HG03108 (cell line): ENCODE measurements at regions not wholly inside any gene's neighbourhood (a gene's known extent, or its start where the extent isn't known, plus 50 kb on each side); places are given as distances from the start of the nearest gene placed in this dataset.
A peak's percentile ranks its signal among the peaks of the same experiment; 100 is the strongest.
"Not testable (repeated sequence)": the region's sequence is repeated elsewhere in the genome, so short reads cannot be mapped to it uniquely, and the experiment has no call there.

Source experiments
- ATAC-seq: cut with Tn5 transposase; IDR thresholded peaks from one replicate; pipeline ENCODE4 v1.9.1; 2021; ENCODE audit warnings: moderate library complexity; ENCODE audit not compliant: unreplicated experiment

DNA sequence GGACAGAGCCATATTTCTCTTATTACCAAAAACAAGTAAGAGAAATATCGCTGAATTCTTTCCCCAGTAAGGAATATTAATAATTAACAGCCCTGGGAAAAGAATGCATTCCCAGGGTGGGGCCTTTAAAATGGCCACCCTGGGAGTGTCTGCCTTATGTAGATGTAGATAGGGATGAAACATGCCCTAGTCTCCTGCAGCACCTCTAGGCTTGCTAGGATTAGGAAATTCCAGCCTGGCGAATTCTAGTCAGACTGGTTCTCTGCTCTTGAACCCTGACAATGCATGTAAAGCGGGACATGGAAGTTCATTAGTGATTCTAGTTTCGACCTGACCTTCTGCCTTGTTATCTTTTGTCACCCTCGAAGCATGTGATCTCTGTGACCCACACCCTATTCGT is 405.2 kb upstream of the MAP2 start:
- ATAC-seq, result not testable (repeated sequence)

DNA sequence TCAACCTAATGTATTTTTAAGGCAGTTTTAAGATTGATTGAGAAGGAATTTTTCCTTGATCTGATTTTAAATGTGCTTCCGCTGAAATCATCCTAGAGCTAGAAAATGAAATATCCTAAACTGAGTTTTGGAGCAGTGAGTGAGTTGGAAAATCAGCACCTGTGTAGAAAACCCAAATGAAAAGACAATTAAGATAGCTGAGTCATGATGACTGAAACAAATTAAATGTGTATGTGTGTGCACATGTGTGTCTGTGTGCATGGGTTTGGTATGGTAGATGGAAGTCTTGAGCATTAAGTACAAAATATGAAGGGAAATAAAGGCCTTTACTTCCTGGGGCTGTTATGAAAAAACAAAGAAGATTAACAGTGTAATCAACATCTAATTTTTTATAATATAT is 394.6 kb upstream of the MAP2 start:
- no peak for ATAC-seq

DNA sequence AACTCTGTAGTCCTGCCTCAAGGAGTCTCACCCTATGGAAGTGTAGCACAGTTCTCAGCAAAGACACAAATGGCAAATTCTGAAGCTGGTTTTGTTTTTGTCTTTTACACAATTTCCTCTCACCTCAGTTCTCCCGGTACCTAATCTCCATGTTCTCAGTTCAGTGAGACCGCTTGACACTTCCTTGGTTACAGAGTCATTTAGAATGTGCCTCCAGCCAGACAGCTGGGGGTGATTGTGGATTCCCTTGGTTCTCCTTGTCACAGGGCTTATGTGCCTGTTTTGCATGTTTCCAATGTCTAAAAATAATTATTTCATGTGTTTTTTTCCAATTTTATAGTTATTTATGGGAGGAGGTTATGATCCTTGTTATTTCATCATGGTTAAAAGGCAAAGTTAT is 379.5 kb upstream of the MAP2 start:
- ATAC-seq, result no peak

DNA sequence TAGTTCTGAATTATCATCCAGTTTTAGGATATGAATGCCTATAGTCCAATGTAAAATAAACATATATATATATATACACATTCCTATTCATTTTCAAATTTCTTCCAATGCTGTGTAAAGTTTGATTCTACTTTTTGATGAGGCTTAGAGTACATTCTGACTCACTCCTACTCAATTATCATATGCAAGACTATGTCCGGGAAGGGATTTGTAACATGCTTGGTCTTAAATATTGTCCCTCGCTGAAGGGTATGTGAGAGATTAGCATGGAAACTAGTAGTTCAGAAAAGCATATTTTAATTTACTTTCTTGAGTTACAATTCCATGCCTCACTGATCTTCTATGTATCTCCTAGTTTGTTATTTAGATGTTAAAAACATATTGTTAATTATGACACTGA is 377.7 kb upstream of the MAP2 start:
- no peak for ATAC-seq

DNA sequence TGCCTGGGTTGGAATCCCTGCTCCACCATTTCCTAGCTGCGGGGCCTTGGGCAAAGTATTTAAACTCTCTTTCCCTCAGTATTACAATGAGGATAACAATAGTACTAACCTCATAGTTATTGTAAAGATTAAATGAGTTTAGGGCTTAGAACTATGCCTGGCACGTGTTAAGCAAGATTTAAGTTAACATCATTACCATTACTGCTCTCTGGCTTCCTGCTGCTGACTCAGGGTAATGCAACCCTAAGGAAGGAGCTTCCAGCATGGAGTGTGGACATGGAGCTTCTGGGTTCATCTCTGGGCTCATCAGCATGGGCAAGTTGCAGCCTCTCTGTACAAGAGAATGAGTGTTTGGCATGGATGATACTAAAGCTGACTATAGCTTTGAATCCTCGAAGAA is 374.2 kb upstream of the MAP2 start:
- no peak for ATAC-seq

DNA sequence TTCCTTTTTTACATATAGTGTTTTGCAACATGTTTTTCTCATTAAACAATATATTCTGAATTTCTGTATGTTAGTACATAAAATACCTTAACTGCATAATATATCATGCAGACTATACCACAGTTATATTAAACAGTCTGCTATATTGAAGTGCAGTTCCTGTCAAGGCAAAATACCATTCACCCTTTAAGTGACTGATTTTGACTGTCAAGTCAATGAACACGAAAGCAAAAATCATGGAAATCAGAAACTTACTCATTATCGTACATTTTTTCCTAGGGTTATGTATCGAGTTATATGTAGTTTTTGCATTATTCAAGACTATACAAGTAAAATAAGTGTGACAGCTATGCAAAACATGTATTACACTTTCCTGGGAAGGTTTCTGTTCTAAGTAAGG is 361.6 kb upstream of the MAP2 start:
- no peak for ATAC-seq

DNA sequence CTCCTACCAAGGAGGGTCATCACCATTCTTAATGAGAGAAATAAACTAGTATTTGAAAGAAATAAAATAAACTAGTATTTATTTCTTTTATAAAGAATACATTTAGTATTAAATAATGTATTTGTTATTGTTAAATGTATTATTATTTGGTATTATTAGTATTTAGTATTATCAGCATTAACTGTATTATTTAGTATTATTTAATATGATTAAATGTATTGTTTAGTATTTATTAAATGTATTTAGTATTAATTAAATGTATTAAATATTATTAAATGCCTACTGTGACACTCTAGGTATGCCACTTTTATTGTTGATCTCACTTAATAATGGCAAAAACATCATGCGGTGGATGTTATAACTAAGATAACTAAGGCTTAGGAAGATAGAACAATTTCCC is 353.6 kb upstream of the MAP2 start:
- ATAC-seq, result no peak

DNA sequence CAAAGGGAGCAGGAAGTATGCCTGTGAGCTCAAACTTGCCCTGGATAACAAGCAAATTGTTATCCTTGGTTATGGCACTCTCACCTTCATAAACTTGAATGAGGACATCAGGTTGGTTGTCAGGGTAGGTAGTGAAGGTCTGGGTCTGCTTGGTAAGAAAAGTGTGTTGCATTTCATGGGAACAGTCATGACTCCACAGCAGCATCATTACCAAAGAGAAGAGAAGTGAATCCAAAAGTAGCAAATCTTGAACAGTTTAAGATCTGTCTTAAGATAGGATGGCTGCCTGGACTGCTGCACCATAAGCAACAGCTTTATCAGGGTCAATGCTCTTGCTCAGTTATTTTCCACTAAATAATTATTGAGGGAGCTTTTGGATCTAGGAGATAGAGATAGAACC is 350.7 kb upstream of the MAP2 start:
- ATAC-seq, result no peak

DNA sequence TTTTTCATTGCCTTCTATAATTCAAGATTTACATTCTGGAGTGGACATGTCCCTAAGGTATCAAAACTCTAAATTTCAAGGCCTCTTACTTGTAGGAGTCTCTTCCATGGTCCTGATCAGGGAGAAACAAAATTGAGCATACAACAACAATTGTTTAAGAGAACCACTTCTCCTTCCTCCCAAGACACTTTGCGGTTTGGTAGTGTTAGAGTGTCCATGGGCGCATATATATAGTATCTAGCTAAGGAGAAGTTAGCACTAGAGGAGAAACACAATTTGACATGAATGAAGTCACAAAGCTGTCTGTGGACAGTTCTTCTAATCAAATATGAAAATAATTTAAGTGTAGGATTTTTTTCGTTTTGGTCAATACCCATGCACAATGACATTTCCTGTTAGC is 349.1 kb upstream of the MAP2 start:
- no peak for ATAC-seq

DNA sequence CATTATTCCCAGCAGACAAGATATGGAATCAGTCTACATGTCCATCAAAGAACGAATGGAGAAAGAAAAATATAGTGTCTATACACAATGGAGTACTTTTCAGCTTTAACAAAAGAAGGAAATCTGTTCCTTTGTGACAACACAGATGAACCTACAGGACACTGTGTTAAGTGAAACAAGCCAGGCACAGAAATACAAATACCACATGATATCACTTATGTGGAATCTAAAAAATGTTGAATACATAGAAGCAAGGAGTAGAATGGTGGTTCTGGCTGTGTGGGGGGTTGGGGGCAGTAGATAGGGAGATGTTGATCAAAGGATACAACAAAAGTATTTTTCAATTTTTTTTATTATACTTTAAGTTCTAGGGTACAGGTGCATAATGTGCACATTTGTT is 347.7 kb upstream of the MAP2 start:
- ATAC-seq, result no peak

DNA sequence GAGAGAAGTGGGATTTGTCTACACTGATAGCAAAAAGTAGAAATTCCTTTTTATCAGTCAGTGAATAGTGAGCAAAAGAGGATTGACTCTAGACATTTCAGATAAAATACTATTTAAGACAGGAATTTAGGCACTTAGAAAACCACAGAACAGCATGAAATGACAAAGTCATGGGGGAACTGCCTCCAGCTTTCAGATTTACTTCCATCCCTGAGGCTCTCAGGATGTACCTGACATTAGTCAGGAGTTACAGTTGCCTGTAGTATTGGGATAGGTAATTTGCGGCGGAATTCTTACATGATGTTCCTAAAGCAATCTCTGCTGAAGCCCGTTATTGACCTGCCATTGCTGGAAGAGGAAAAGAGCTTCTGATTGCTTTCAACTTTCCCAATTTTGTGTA is 337.1 kb upstream of the MAP2 start:
- no peak for ATAC-seq

DNA sequence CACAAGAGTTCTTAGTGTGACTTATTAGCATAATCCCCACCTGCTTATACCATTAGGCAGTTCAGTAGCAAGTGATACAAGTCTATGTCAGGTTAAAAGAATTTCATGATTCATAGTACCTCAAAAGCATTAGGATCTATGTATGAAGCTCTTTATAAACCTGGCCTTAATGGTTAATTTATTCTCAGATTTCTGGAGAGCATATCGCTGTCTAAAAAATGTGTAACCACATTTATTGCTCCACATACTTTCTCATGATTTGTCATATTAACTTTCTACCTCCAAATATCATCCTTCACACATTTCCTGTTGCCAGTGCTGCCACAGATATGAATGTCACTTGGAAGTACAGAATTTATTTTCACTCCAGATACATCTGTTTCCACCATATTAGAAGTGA is 332.8 kb upstream of the MAP2 start:
- no peak for ATAC-seq

DNA sequence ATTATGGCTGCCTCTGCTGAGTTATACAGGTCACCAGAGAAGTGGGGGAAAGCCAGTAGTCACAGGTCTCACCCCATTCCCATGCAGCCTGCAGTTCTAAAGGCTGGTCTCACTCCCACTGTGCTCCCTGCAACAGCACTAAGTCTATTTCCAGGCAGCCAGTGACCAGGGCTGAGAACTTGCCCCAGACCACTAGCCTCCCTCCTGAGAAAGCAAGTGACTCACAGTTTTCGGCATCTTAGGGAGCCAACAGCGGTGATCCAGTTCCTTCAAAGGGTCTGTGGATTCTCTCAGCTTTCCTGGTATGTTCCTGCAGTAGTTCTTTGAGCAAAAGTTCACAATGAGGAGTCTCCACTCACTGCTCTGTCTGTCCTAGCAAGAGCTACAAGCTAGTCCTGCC is 329.6 kb upstream of the MAP2 start:
- ATAC-seq, result no peak

DNA sequence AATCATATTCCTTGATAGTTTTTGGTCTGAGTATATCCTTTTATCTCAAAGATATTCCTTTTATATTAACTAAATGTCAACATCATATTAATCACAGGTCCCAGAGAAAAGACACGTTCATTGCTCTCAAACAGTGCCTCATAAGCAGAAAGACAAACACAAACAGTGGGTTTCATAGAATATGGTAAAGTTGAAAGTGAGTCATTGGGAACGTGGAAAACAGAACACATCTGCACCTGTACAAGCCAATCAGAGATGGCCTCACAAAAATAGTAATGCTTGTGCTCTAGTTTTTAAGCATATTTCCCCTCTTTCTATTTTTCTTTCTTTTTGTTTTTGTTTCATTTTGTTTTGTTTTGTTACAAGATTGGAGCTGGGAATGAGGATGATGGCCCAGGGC is 328.4 kb upstream of the MAP2 start:
- ATAC-seq, result no peak

DNA sequence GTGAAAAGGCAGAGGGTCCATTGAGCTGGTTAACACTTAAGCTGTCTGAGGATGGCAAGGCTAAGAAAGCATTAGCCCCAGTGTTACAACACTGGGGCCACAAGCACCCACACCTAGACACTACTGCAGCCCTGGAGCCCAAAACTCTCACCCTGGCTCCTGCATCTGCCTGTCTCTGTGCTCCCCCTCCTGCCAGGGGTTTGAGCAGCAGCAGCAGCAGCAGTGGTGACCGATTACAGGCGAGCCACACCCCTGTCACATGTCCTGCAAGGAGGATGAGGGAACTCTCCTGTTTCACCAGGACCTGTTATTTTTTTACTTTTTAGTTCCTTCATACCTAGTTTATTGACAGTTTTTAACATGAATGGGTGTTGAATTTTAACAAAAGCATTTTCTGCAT is 326.7 kb upstream of the MAP2 start:
- ATAC-seq, result no peak

DNA sequence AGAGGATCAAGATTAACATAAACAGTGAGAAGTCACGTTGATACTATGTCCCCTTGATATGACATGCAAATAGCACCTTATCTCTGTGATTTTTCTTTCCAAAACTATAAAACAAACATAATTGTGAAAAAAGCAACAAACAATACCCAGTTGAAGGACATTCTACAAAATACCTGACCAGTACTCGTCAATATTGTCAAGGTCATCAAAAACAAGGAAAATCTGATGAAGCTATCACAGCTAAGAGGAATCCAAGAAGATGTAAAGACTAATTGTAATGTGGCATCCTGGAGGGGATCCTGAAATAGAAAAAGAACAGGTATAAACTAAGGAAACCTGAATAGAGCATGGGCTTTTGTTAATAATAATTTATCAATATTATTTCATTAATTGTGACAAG is 321.5 kb upstream of the MAP2 start:
- no peak for ATAC-seq

DNA sequence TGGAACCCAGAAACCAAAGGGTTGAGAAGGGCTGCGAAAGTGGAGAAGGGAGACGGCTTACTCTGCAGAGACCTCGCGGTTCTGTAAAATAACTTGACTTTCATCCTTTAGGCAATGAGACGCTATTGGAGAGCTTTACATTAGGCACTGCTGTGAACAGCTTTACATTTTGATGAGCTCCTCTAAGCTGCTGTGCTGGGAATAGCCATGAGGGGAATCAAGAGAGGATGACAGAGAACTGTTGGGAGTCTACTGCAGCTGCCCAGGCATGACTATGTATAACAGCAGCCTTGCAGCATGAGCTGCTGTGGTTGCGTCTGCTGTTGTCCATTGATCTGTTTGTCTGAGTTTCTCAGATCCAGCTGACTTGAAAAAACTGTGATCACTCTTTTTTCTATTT is 310.8 kb upstream of the MAP2 start:
- no peak for ATAC-seq

DNA sequence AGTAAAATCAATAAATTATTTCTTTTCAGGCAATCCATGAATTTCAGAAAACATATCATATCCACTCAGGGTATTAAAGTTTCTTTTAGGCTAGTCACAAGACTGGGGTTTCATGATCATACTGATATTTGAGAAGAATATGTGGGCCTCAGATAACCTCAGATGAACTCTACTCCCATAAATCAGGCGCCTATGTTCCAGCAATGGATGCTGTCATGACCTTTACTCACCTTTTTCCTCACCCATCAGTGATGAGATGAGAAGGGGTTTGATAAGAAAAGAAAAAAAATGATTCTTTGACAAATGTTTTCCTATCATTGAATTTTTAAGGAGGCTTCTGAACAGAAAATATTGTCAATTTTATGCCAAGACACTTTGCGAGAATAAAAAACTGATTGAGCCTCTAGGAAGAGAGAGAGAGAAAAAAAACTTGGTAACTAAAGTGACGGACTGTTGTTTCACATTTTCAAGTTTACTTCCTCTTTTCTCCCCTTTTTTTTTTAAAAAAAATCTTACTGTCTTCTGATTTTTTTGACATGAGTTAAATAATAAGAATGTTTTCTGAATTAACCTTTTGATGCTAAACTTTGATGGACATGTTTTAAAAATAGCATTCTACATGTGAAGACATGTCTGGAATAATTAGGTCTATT is 309.1 kb upstream of the MAP2 start:
- ATAC-seq, result no peak

DNA sequence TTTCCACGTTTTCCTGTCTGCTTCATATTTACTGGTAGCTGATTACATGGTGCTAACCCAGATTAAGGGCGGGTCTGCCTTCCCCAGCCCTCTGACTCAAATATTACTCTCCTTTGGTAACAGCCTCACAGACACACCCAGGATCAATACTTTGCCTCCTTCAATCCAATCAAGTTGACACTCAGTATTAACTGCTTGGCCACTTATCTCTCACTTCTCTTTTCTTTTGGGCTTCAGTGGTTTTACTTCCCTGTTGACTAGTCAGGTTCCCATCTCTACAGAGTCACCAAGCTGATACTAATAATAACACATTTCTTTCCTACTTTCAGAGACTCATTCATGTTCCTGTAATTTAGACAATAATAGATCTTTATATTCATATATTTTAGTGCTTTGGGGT is 302.2 kb upstream of the MAP2 start:
- ATAC-seq, result peak; percentile 91

DNA sequence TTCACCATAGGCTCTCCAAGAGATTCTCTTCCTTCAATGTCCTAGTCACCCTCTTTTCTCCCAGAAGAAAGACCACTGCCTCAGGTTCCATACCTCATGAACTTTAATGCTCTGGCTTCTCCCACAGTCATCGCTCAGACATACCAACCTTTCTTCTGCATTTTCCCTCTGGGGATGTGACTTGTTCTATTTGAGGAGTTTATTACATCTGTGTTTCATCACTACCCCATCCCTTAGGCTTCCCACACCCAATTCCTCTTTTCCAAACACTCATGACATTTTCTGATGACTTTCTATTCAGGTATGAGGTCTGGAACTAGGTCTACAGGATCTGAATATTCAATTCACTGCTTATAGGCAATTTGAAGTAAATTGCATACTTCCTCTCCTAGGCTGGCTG is 298.6 kb upstream of the MAP2 start:
- ATAC-seq, result no peak

DNA sequence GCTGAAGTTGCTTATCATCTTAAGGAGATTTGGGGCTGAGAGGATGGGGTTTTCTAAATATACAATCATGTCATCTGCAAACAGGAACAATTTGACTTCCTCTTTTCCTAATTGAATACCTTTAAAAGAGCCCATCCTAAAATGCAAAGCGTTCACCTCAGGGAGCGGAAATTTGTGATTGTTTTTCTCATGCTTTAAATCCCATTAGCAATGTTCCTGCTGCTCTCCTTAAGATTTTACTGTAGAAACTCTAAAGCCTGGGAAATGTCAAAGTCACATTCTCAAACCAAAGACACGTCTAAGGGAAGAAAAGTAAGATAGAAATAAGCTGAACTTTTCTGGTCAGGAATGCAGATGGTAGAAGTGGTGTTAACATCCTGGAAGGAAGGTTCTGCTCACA is 285.8 kb upstream of the MAP2 start:
- ATAC-seq, result no peak

DNA sequence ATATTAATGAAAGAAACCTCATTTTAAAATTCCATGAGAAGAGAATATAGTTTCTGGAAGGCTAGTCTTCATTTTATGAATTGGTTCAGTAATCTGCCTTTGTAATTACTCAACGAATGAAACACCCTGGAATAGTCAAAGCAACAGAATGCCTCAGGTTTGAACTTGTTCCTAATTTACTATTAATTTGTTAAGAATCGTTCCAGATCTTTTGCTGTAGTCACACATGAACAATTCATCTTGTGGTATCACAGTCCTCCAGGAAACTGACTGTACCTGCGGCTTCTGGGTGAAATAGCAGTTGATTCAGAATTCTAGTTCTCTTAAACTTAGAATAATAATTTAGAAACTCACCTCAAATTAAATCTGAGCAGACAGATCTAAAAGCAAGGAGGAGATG is 282.7 kb upstream of the MAP2 start:
- ATAC-seq, result no peak

DNA sequence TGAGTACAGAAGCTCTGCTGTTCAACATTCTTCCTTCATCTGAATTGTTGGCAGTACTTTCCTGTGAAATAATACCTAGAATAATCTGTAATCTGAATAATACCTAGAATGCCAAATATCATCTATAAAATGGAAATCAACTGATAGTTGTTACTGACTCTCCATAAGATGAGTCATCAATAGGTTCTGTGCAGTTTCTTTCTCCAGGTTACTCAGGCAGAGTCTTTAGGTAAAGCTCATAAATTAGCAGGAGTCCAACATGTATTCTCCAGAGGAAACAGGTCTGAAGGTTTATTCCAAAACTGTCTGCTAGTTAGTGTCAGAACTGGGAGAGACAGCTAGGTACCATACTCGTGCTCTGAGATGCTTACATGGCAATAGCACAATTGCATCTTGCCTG is 282.0 kb upstream of the MAP2 start:
- no peak for ATAC-seq

DNA sequence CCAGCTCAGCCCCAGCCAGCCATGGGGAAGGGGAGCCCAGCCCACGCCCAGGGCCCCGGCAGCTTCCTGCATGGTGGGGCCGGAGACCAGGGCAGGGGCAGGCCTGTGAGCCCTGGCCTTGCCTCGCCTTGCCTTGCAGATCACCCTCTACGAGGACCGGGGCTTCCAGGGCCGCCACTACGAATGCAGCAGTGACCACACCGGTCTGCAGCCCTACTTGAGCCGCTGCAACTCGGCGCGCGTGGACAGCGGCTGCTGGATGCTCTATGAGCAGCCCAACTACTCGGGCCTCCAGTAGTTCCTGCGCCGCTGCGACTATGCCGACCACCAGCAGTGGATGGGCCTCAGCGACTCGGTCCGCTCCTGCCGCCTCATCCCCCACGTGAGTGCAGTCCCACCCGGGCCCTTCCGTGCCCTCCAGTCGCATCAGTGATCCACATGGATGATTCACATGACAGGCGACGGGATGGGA is 278.6 kb upstream of the MAP2 start:
- not testable (repeated sequence) for ATAC-seq
